ENCODE measurements at regions not wholly inside any gene's neighbourhood (a gene's known extent, or its start where the extent isn't known, plus 50 kb on each side); places are given as distances from the start of the nearest gene placed in this dataset.
"Not testable (repeated sequence)": the region's sequence is repeated elsewhere in the genome, so short reads cannot be mapped to it uniquely, and the experiment has no call there.

DNA sequence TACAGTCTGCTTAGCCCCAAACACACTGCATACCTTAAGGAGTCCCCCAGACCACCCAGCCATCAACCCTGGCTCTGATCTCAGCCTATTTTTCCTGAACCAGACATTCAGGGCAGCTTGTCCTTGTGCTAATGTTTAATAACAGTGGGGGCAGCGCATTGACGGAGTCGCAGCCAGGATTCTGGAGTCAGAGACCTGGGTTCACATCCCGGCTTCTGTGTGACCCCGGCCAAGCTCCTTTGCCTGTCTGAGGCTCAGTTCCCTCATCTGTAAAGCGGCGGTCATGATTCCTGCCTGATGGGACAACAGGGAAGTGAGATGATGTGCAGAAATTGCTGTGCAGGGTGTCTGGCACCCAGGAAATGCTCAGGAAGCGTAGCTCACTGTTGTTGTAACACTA, 63.1 kb downstream of the MATN1 start:
- DNase-seq (ENCODE audit: low read depth), result no peak

DNA sequence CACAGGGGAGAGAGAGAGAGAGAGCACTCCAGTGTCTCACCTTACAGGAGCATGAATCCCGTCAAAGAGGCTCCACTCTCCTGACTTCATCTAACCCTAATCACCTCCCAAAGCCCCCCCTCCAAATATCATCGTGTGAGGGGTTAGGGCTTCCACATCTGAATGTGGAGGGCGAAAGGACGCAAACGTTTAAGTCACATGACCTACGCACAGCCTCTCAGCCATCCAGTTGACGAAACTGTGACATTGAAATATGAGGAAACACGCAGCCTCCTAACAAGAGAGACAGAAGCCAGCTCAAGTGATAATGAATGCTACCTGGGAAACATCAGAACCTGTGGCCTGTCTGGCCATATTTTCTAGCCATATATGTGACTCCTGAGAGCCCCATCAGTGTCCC, 63.7 kb downstream of the MATN1 start:
- DNase-seq (ENCODE audit: low read depth), result no peak

DNA sequence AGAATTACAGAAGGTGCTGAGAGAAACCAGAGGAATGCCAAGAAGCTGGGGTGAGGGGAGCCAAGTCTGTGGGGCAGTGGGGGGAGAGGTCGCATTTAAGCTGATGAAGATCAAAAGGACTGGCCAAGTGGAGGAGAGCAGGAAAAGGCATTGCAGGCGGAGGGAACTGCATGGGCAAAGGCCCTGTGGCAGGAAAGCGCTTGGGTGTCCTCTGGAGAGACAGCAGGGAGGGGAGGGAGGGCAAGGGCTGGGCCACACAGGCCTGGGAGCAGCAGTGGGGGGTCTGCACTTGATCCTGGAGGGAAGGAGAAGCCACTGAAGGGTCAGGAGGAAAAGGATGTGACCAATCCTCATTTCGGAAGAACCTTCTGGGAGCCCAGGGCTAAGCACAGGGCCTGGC, 65.0 kb downstream of the MATN1 start:
- DNase-seq (ENCODE audit: low read depth), result not testable (repeated sequence)

DNA sequence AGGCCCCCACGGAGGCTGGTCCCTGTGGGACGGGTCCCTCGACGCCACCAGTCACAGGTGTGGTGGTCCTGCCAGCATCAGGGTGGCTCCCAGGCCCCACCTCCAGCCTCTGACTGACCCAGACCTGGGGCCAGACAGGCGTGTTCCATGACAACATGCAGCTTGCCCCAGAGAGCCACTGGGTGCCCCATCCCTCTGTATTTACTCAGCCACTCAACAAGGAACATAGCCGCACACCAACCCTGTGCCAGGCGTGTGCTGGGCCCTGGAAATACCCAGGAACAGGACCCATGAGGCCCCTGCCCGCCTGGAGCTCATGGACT, 65.4 kb downstream of the MATN1 start:
- DNase-seq (ENCODE audit: low read depth), result no peak

- DNase-seq (ENCODE audit: low read depth), result no peak
Measured at GRCh38 chr1:30657131-30658013, 66.0 kb downstream of the MATN1 start.

DNA sequence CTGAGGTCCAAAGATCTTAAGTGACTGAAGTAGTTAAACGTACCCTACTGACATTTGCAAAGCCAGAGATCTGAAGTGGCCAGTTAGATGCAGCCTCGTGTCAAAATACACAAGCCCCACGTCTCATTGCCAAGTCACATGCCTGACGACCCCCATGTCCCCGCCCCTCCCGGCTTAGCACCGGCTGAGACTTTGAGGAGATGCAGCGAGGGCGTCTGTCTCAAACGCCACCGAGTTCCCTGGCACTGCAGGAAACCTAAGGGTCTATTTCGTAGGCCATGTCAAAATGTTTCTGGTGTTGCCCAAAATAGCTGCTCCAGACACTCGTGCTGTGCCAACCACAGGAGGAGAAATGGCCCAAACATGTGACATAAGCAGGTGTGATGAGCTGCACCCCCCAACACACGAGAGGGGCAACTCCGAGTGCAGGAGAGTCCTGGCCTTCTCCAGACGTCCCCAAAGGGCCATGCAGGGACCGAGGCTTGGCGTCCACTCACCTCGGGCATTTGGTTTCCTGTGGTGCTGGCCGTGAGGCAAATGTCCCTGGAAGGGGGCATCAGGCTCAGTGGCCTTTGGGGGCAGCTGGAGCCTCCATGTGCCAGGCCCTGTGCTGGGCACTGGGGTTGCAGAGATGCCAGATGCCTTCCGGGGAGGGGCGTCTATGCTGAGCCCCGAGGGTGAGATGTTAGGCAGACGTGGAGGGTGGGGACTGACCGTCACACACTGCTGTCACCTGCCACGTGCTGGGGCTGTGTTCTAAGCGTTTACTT, 67.0 kb downstream of the MATN1 start:
- DNase-seq (ENCODE audit: low read depth), result no peak

DNA sequence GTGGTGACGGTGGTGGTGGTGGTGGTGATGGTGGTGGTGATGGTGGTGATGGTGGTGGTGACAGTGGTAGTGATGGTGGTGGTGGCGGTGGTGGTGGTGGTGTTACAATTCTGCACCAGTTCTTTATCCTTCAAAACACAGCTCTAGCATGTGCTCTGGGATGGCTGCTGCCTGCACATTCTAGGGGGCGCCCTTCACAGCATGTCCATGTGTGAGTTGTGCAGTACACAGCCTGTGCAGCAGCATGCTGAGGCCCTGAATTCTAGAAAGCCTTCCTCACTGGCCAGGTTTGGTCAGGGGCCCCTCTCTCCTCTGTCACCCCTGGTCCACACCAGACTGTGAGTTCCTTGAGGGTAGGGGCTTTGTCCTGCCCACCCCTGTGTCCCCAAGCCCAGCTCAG, 67.7 kb downstream of the MATN1 start:
- no peak for DNase-seq (ENCODE audit: low read depth)

GRCh38 chr1:30654188-30654587, 69.2 kb downstream of the MATN1 start:
- DNase-seq (ENCODE audit: low read depth), result no peak

GRCh38 chr1:30652152-30652841, 71.1 kb downstream of the MATN1 start:
- DNase-seq (ENCODE audit: low read depth), result no peak

- DNase-seq (ENCODE audit: low read depth), result not testable (repeated sequence)
Measured at GRCh38 chr1:30651395-30651794, 72.0 kb downstream of the MATN1 start.

- DNase-seq (ENCODE audit: low read depth), result no peak
Measured at GRCh38 chr1:30650968-30651320, 72.4 kb downstream of the MATN1 start.

- DNase-seq (ENCODE audit: low read depth), result no peak
Measured at GRCh38 chr1:30650038-30650967, 73.1 kb downstream of the MATN1 start.

DNA sequence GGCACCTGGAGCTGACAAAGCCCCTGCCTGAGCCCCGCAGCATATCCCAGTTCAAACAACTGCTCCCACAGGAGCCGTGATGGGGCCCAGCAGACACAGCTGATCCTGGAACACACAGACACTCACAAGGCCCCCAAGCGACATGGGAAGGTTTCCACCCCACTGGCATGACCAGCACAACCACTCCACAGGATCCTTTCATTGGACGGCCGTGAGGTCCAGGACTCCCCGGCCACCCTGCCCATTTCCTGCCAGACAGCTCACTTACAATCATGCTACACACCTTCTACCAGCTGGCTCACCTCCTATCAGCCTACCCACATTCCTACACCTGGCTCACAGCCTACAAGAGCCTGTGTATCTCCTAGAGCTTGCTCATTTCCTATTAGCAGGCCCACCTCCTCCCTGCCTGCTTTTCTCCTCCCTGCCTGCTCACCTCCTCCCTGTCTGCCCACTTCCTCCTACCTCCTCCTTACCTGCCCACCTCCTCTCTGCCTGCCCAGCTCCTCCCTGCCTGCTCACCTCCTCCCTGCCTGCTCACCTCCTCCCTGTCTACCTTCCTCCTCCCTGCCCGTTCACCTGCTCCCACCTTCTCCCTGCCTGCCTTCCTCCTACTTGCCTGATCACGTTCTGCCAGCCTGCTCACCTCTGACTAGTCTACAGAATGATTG, 73.9 kb downstream of the MATN1 start:
- DNase-seq (ENCODE audit: low read depth), result no peak

GRCh38 chr1:30648408-30649000, 74.9 kb downstream of the MATN1 start:
- no peak for DNase-seq (ENCODE audit: low read depth)

DNA sequence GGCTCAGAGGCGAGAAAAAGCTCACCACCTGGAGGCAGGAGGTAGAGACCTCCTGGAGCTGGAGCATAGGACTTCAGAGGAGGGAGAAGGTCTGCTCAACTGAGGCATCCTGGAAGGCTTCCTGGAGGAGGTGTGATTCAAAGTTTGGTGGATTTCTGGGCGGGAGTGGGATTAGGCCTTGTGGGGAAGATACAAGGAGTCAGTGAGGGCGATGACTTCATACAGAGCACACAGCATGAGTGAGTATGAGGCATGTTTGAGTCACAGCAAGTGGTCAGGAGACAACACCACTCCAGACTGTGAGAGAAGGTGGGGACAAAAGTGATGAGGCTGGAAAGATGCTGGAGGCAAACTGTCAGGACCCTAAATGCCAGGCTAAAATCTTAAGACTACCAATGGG, 77.6 kb downstream of the MATN1 start:
- DNase-seq (ENCODE audit: low read depth), result no peak

DNA sequence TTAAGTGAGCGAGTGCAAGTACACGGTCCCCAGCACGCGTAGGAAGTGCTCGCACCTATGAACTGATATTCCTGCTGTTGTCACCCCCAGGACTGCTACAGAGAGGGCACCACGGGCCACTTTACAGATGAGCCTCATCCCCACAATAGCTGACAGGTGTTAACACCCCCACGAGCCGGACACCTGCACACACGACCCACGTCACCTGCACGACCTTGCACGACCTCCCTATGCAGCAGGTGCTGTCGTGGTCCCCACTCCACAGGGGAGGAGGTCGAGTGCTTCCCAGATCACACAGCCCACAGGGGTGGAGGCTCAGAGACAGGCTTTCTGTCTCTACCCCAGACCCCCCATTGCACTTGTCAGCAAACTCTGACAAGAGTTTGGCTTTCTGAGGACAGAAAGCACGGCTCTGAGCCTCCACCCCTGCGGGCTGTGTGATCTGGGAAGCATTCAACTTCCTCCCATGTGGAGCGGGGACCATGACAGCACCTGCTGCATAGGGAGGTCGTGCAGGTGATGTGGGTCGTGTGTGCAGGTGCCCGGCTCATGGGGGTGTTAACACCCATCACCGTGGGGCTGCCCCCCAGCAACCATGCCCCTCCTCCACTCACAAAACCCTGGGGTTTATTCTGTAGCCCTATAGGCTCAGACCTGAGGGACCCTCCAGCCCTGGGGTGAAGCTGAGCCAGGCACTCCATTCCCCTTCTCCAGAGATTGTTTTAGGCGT, 80.8 kb downstream of the MATN1 start:
- DNase-seq (ENCODE audit: low read depth), result no peak

DNA sequence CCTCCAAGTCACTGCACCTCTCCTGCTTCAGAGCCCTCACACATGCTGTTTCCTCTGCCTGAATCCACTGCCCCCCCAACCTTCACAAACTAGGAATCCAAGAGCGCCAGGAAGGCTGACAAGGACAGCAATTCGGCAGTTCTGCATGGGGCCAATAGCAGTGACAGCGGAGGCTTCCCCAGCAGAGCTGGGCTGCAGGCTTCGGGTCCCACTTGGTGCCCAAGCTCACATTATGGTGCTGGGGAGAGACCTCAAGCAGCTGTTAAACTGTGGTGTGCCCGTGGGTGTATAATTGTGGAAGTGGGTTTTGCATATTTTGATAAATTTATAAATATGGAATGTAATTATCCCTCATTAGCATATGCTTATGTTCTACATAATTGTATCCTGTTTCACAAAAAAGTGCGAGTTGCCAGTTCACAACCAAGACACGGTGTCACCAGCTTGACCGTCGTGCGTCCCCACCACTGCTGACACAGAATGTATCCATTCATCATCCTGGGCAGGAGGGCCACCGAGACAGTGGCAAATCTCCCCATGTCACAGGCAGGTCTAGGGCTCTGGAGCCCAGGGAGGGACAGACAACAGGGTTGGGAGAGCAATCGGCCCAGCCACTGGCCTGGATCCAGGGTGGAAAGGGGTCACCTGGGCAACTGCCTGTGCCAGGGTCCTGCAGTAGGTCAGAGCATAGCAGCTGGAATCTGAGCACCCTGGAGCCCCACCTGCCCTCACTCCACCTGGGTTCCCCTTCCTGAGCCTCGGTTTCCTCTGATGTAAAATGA, 81.6 kb downstream of the MATN1 start:
- DNase-seq (ENCODE audit: low read depth), result no peak

DNA sequence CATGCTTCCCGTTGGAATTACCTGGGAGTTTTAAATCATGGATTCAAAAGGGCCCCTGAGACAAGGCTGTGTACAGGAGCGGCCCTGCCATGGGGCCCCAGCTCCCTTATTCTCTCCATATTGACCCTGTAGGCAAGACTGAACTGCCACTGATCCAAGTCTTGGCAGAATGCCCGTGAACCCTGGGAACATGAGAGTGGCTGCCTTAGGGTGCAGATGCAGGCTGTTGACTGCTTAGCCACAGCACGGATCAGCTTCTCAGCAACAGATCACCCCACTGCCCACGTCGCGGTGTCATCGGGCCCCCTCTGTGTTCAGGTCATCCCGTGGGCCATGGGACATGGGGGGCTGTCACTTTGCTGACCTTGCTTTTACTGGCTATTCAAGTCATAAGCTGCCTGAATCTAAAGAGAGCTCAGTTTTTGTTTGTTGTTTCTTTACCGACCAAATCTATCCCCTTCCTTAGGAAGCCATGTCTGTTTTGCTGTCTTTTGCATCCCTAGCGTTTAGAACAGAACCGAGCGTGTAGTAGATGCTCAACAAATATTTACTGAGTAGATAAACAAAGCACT, 83.4 kb downstream of the MATN1 start:
- DNase-seq (ENCODE audit: low read depth), result no peak

- no peak for DNase-seq (ENCODE audit: low read depth)
Measured at GRCh38 chr1:30638811-30639210, 84.6 kb downstream of the MATN1 start.
